Naive thymus-derived CD8-positive, alpha-beta T cell (primary cell): ENCODE measurements at regions not wholly inside any gene's neighbourhood (a gene's known extent, or its start where the extent isn't known, plus 50 kb on each side); places are given as distances from the start of the nearest gene placed in this dataset.
"Not testable (repeated sequence)": the region's sequence is repeated elsewhere in the genome, so short reads cannot be mapped to it uniquely, and the experiment has no call there.

Source experiments
- ATAC-seq, 2 donors: fragments of 150-1000 bp; cut with Tn5 transposase in 1 of 2; sonication (Bioruptor Pico), chemical (Tn5 transposase) in 1 of 2; 1 replicate in 1 of 2; 2 replicates in 1 of 2; pipeline ENCODE4 v1.10.0; 2021; ENCODE audit warnings: mild to moderate bottlenecking in 2 of 2, moderate library complexity in 2 of 2
- POLR2A ChIA-PET: fragments of 350-600 bp; sonication (Branson Sonifier 250); formaldehyde crosslinking; loops from one replicate; lab custom pipeline; 2021; ENCODE audit warnings: antibody characterized with exemption; lab: Charles Lee
- DNase-seq, 10 donors: peaks; one replicate each; pipeline versions ENCODE4 v3.0.0 to v3.0.0-alpha.2; 2020 to 2022
- H3K27ac Mint-ChIP-seq, 10 donors: one replicate each; pipeline ENCODE4 v1.8.0; 2020 to 2022; ENCODE audit warnings: mild to moderate bottlenecking in 10 of 10, mixed read lengths in 10 of 10, moderate library complexity in 4 of 10, inconsistent platforms in 1 of 10
- H3K27me3 Mint-ChIP-seq, 5 donors: one replicate each; pipeline ENCODE4 v1.8.0; 2021 to 2022; ENCODE audit warnings: mixed read lengths in 5 of 5
- H3K36me3 Mint-ChIP-seq, 3 donors: one replicate each; pipeline ENCODE4 v1.8.0; 2020 to 2022; ENCODE audit warnings: mixed read lengths in 3 of 3, mild to moderate bottlenecking in 2 of 3, inconsistent platforms in 1 of 3
- H3K4me1 Mint-ChIP-seq, 4 donors: one replicate each; pipeline ENCODE4 v1.8.0; 2021 to 2022; ENCODE audit warnings: mixed read lengths in 4 of 4
- H3K4me3 Mint-ChIP-seq, 10 donors: one replicate each; pipeline ENCODE4 v1.8.0; 2020 to 2022; ENCODE audit warnings: mild to moderate bottlenecking in 10 of 10, mixed read lengths in 10 of 10, moderate library complexity in 6 of 10, inconsistent platforms in 1 of 10
- H3K9me3 Mint-ChIP-seq, 9 donors: one replicate each; pipeline ENCODE4 v1.8.0; 2020 to 2022; ENCODE audit warnings: mixed read lengths in 9 of 9, mild to moderate bottlenecking in 3 of 9, inconsistent platforms in 1 of 9, moderate library complexity in 1 of 9

GRCh38 chr10:2584385-2584784 lies 483.0 kb upstream of the PFKP start:
- no peak for DNase-seq
- POLR2A ChIA-PET, result no interaction called here
- Mint-ChIP-seq H3K4me1 (no peaks in the 10 kb centered on the region), H3K4me3 (no peak overlapping the region), H3K27ac (no peak overlapping the region), H3K9me3 (no peaks in the 10 kb centered on the region), H3K36me3 (no peaks in the 10 kb centered on the region), H3K27me3 (peaks cover 0 to 10% (median 3%) of the 10 kb centered on the region in 5 donors)
- no peak for ATAC-seq

GRCh38 chr10:2576892-2577291 lies 490.5 kb upstream of the PFKP start:
- ATAC-seq, result no peak
- H3K36me3 Mint-ChIP-seq, result no peaks in the 10 kb centered on the region
- POLR2A ChIA-PET, result no interaction called here

GRCh38 chr10:2575460-2575859 lies 491.9 kb upstream of the PFKP start:
- Mint-ChIP-seq H3K4me3 (no peak overlapping the region), H3K27ac (no peak overlapping the region), H3K36me3 (no peaks in the 10 kb centered on the region), H3K4me1 (no peaks in the 10 kb centered on the region), H3K27me3 (peaks cover 2 to 36% (median 7%) of the 10 kb centered on the region in 5 donors), H3K9me3 (peaks cover 0 to 2% (median 0%) of the 10 kb centered on the region in 9 donors)
- DNase-seq, result no peak
- no peak for ATAC-seq
- POLR2A ChIA-PET, result no interaction called here

More at GRCh38 chr10:2576892-2577291, 490.5 kb upstream of the PFKP start:
- Mint-ChIP-seq H3K27me3 (peaks cover 0 to 36% (median 7%) of the 10 kb centered on the region in 5 donors), H3K9me3 (peaks cover 0 to 2% (median 0%) of the 10 kb centered on the region in 9 donors), H3K4me3 (no peak overlapping the region), H3K4me1 (no peaks in the 10 kb centered on the region), H3K27ac (no peak overlapping the region)
- DNase-seq, result no peak

GRCh38 chr10:2572611-2573010 lies 494.7 kb upstream of the PFKP start:
- Mint-ChIP-seq H3K4me1 (no peaks in the 10 kb centered on the region), H3K27me3 (peaks cover 0 to 15% (median 2%) of the 10 kb centered on the region in 5 donors), H3K27ac (no peak overlapping the region), H3K36me3 (no peaks in the 10 kb centered on the region), H3K9me3 (peaks cover 0 to 2% (median 0%) of the 10 kb centered on the region in 9 donors), H3K4me3 (no peak overlapping the region)
- DNase-seq (no peak), ATAC-seq (no peak)
- POLR2A ChIA-PET, result no interaction called here

GRCh38 chr10:2556883-2557282 lies 510.5 kb upstream of the PFKP start:
- POLR2A ChIA-PET, result no interaction called here

GRCh38 chr10:2548071-2548470 lies 519.3 kb upstream of the PFKP start:
- Mint-ChIP-seq H3K36me3 (no peaks in the 10 kb centered on the region), H3K27ac (peak overlapping the region in 1 of 10 donors; percentile 21), H3K27me3 (peaks cover 0 to 15% (median 3%) of the 10 kb centered on the region in 5 donors), H3K4me3 (no peak overlapping the region), H3K9me3 (no peaks in the 10 kb centered on the region), H3K4me1 (peaks cover 0 to 6% (median 0%) of the 10 kb centered on the region in 4 donors)
- POLR2A ChIA-PET, result no interaction called here
- ATAC-seq (no peak), DNase-seq (no peak)

More at GRCh38 chr10:2556883-2557282, 510.5 kb upstream of the PFKP start:
- H3K36me3 Mint-ChIP-seq, result no peaks in the 10 kb centered on the region
- ATAC-seq (no peak), DNase-seq (no peak)
- H3K27me3 Mint-ChIP-seq, result peaks cover 0 to 8% (median 3%) of the 10 kb centered on the region in 5 donors
- H3K9me3 Mint-ChIP-seq, result no peaks in the 10 kb centered on the region
- no peaks in the 10 kb centered on the region for H3K4me1 Mint-ChIP-seq
- no peak overlapping the region for H3K4me3 Mint-ChIP-seq
- no peak overlapping the region for H3K27ac Mint-ChIP-seq

- DNase-seq, result no peak
- H3K4me1 Mint-ChIP-seq, result peaks cover 0 to 6% (median 0%) of the 10 kb centered on the region in 4 donors
- no peaks in the 10 kb centered on the region for H3K9me3 Mint-ChIP-seq
- H3K36me3 Mint-ChIP-seq, result no peaks in the 10 kb centered on the region
- no peak overlapping the region for H3K27ac Mint-ChIP-seq
- POLR2A ChIA-PET, result no interaction called here
- H3K27me3 Mint-ChIP-seq, result peaks cover 0 to 15% (median 1%) of the 10 kb centered on the region in 5 donors
- ATAC-seq, result no peak
- H3K4me3 Mint-ChIP-seq, result no peak overlapping the region
These were observed 519.7 kb upstream of the PFKP start for GRCh38 chr10:2547606-2548005.

- DNase-seq, H3K27ac Mint-ChIP-seq, H3K4me1 Mint-ChIP-seq, ATAC-seq, POLR2A ChIA-PET, H3K36me3 Mint-ChIP-seq, H3K4me3 Mint-ChIP-seq, H3K9me3 Mint-ChIP-seq: not testable (repeated sequence)
- peaks cover 0 to 15% (median 1%) of the 10 kb centered on the region in 5 donors for H3K27me3 Mint-ChIP-seq
These were observed 520.5 kb upstream of the PFKP start for GRCh38 chr10:2546894-2547293.

GRCh38 chr10:2543974-2544373 lies 523.4 kb upstream of the PFKP start:
- DNase-seq, result no peak
- no peak overlapping the region for H3K27ac Mint-ChIP-seq
- no peak overlapping the region for H3K4me3 Mint-ChIP-seq
- H3K27me3 Mint-ChIP-seq, result peaks cover 0 to 12% (median 1%) of the 10 kb centered on the region in 5 donors
- peaks cover 2 to 14% (median 5%) of the 10 kb centered on the region in 4 donors for H3K4me1 Mint-ChIP-seq
- ATAC-seq, result no peak
- no peaks in the 10 kb centered on the region for H3K36me3 Mint-ChIP-seq
- POLR2A ChIA-PET, result no interaction called here
- H3K9me3 Mint-ChIP-seq, result no peaks in the 10 kb centered on the region

- POLR2A ChIA-PET, result no interaction called here
- H3K4me3 Mint-ChIP-seq, result no peak overlapping the region
- H3K9me3 Mint-ChIP-seq, result no peaks in the 10 kb centered on the region
- H3K36me3 Mint-ChIP-seq, result no peaks in the 10 kb centered on the region
- no peak overlapping the region for H3K27ac Mint-ChIP-seq
- DNase-seq (no peak), ATAC-seq (no peak)
- H3K27me3 Mint-ChIP-seq, result peaks cover 0 to 12% (median 1%) of the 10 kb centered on the region in 5 donors
- peaks cover 2 to 14% (median 5%) of the 10 kb centered on the region in 4 donors for H3K4me1 Mint-ChIP-seq
These were observed 524.0 kb upstream of the PFKP start for GRCh38 chr10:2543142-2543886.

- POLR2A ChIA-PET, result no interaction called here
- no peak overlapping the region for H3K27ac Mint-ChIP-seq
- peaks cover 0 to 12% (median 1%) of the 10 kb centered on the region in 5 donors for H3K27me3 Mint-ChIP-seq
- ATAC-seq (peak in 1 of 2 donors; percentile 57), DNase-seq (no peak)
- H3K4me1 Mint-ChIP-seq, result peaks cover 2 to 14% (median 5%) of the 10 kb centered on the region in 4 donors
- H3K36me3 Mint-ChIP-seq, result no peaks in the 10 kb centered on the region
- peaks cover 0 to 5% (median 0%) of the 10 kb centered on the region in 9 donors for H3K9me3 Mint-ChIP-seq
- no peak overlapping the region for H3K4me3 Mint-ChIP-seq
These were observed 526.2 kb upstream of the PFKP start for GRCh38 chr10:2541176-2541575.

- no peak for DNase-seq
- H3K4me3 Mint-ChIP-seq, result no peak overlapping the region
- H3K4me1 Mint-ChIP-seq, result no peaks in the 10 kb centered on the region
- H3K36me3 Mint-ChIP-seq, result no peaks in the 10 kb centered on the region
- H3K9me3 Mint-ChIP-seq, result peaks cover 0 to 3% (median 0%) of the 10 kb centered on the region in 9 donors
- POLR2A ChIA-PET, result interaction anchor here (0.5 kb wide), 1 partner anchor 549 kb away, joined by 3 read pairs; no protein-coding TSS in a partner anchor
- peaks cover 0 to 6% (median 2%) of the 10 kb centered on the region in 5 donors for H3K27me3 Mint-ChIP-seq
- no peak for ATAC-seq
- no peak overlapping the region for H3K27ac Mint-ChIP-seq
These were observed 537.4 kb upstream of the PFKP start for GRCh38 chr10:2529945-2530344.

GRCh38 chr10:2525781-2526180 lies 541.6 kb upstream of the PFKP start:
- Mint-ChIP-seq H3K4me1 (no peaks in the 10 kb centered on the region), H3K36me3 (no peaks in the 10 kb centered on the region), H3K27me3 (peaks cover 0 to 3% (median 0%) of the 10 kb centered on the region in 5 donors), H3K4me3 (no peak overlapping the region), H3K9me3 (peaks cover 0 to 8% (median 0%) of the 10 kb centered on the region in 9 donors), H3K27ac (no peak overlapping the region)
- DNase-seq, result no peak
- no peak for ATAC-seq
- POLR2A ChIA-PET, result no interaction called here
